ENCODE measurements at regions not wholly inside any gene's neighbourhood (a gene's known extent, or its start where the extent isn't known, plus 50 kb on each side); places are given as distances from the start of the nearest gene placed in this dataset.

DNA sequence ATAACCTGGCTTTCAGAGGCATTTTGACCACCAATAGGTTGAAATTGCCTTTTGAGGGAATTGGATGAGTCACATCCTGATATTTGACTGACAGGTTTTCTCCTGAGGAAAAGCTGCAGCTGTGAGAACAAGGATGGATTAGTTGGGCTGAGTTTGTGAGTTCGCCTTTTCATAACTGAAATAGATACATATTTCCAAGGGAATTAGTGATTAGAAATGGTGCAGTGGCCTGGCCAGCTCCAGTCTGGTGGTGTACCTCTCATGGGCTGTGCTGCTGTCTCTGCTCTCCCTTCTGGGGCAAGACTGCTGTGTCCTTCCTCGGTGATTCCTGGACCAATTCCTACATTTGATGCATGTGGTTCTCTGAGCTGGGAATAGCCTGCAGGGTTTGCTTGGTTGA is 341.3 kb downstream of the TSN start:
- Mint-ChIP-seq H3K36me3 (no peaks in the 10 kb centered on the region), H3K27me3 (no peaks in the 10 kb centered on the region)
- no peak for ATAC-seq (ENCODE audit: low read depth)

DNA sequence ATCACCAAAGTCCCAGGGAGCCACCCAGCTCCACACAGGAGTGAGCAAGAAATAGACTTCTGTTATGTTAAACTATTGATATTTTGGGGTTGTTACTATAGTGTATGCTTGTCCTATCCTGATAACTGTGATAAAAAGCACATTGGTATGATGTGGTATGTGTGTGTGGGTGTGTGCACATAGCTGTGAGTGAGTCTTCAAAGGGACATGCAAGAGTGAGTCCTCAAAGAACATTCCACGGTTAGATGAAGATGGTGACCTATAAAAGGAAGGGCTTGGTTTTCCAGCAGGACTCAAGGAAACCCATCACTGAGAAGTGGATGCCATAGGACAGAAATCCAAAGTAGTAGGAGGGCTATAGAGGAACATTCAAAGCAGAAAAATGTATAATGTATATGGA is 342.9 kb downstream of the TSN start:
- DNase-seq (no peak), ATAC-seq (ENCODE audit: low read depth) (no peak)
- Mint-ChIP-seq H3K9me3 (no peaks in the 10 kb centered on the region), H3K4me1 (peaks cover 2% of the 10 kb centered on the region), H3K36me3 (no peaks in the 10 kb centered on the region), H3K27ac (no peak overlapping the region), H3K4me3 (no peak overlapping the region), H3K27me3 (no peaks in the 10 kb centered on the region)
- POLR2A ChIA-PET = no interaction called here

More for the DNA sequence above, 341.3 kb downstream of the TSN start:
- no peaks in the 10 kb centered on the region for H3K9me3 Mint-ChIP-seq
- peaks cover 2% of the 10 kb centered on the region for H3K4me1 Mint-ChIP-seq
- DNase-seq = no peak
- H3K4me3 Mint-ChIP-seq = no peak overlapping the region
- POLR2A ChIA-PET = no interaction called here
- no peak overlapping the region for H3K27ac Mint-ChIP-seq

DNA sequence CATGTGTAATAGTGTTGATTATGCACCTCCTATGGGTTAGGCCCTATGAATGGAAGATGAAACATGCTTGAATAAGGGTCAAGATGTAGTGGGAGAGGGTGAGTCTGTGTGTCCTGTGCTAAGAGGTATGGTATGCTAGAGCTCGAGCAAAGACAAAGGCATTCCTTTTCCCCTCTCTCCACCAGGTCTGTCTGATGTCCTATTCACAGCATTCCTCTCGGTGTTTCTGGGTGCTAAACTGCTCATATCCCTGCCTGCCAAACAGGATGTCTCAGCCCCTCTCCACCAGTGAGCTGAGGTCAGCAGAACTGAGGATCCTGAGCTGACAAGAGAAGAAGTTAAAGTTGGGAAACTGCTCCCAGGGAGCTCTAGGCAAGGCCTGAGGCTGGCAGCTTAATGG is 344.9 kb downstream of the TSN start:
- Mint-ChIP-seq H3K27me3 (no peaks in the 10 kb centered on the region), H3K4me1 (no peaks in the 10 kb centered on the region), H3K27ac (no peak overlapping the region), H3K36me3 (no peaks in the 10 kb centered on the region), H3K9me3 (no peaks in the 10 kb centered on the region), H3K4me3 (no peak overlapping the region)
- ATAC-seq (ENCODE audit: low read depth) (no peak), DNase-seq (no peak)
- POLR2A ChIA-PET = no interaction called here

DNA sequence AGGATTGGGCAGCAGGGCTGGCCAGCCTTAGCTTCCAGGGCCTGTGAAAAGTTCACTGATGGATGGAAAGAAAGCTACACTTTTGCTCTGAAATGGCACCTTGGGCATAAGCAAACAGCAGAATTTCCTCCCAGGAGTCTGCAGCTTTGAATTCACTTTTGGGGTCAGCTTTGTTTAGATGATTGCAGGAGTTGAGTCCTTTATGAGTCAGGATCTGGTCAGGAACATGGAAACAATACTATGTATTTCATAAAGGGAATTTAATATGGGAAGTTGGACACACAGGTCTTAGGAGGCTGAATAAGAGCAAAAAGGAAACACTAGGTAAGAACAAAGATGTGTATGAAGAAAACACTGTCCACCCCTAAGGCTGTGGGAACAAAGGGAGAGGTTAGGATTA is 345.3 kb downstream of the TSN start:
- POLR2A ChIA-PET = no interaction called here
- DNase-seq (no peak), ATAC-seq (ENCODE audit: low read depth) (no peak)
- Mint-ChIP-seq H3K27ac (no peak overlapping the region), H3K4me1 (no peaks in the 10 kb centered on the region), H3K36me3 (no peaks in the 10 kb centered on the region), H3K4me3 (no peak overlapping the region), H3K9me3 (no peaks in the 10 kb centered on the region), H3K27me3 (no peaks in the 10 kb centered on the region)

DNA sequence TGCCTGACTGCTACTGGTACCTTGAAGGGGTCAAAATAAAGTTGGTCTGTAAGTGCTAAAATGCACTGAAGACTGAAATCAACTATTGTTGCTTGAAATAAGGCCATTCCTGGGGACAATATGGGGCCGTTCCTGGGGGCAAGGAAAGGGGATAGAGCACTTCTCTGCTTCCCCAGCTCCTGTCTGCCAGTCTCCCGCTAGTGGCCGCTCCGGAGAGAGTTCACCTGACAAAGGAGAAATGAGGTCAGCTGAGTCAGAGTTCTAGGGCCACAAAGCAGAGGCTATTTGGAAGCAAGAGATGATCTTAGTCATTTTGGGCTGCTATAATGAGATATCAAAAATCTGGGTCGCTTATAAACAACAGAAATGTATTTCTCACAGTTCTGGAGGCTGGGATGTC is 345.9 kb downstream of the TSN start:
- POLR2A ChIA-PET = no interaction called here
- no peaks in the 10 kb centered on the region for H3K36me3 Mint-ChIP-seq
- H3K27me3 Mint-ChIP-seq = no peaks in the 10 kb centered on the region
- no peaks in the 10 kb centered on the region for H3K9me3 Mint-ChIP-seq
- no peak overlapping the region for H3K27ac Mint-ChIP-seq
- H3K4me3 Mint-ChIP-seq = no peak overlapping the region
- no peaks in the 10 kb centered on the region for H3K4me1 Mint-ChIP-seq
- ATAC-seq (ENCODE audit: low read depth) (no peak), DNase-seq (no peak)

DNA sequence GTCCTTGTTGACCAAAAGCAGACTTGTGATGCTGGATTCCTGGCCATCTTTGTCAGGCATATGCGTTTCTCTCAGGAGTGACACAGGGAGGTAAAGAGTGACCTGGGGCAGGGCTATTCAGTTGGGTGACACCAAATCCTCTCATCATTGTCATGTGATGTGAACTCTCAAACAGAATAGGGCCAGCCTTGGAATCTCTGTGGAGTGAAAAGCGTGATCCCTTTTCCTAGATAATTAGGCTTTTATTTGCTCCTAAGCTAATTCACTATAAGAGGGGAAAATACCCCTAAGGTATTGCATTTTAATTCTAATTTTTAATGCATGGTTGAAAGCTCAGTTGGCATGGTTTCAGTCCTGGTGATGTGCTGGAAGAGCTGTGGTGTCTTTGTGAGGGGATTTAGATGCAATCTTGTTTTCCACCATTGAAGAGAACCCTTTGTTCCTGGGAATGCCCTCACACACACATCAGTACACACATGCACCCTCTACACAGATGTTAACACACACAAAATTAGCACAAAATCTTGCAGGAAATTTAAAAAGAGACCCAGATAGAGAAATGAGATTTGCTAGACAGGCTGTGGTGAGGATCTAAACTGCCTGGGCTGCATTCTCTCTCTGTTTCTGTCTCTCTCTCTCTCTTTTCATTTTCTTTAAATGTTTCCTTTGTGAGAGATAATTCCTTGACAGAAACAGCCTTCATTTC is 349.9 kb downstream of the TSN start:
- POLR2A ChIA-PET = no interaction called here
- no peak for ATAC-seq (ENCODE audit: low read depth)
- no peak overlapping the region for H3K4me3 Mint-ChIP-seq
- H3K4me1 Mint-ChIP-seq = no peaks in the 10 kb centered on the region
- no peaks in the 10 kb centered on the region for H3K36me3 Mint-ChIP-seq
- H3K27ac Mint-ChIP-seq = no peak overlapping the region
- DNase-seq = no peak
- H3K9me3 Mint-ChIP-seq = no peaks in the 10 kb centered on the region
- H3K27me3 Mint-ChIP-seq = peaks cover 2% of the 10 kb centered on the region

DNA sequence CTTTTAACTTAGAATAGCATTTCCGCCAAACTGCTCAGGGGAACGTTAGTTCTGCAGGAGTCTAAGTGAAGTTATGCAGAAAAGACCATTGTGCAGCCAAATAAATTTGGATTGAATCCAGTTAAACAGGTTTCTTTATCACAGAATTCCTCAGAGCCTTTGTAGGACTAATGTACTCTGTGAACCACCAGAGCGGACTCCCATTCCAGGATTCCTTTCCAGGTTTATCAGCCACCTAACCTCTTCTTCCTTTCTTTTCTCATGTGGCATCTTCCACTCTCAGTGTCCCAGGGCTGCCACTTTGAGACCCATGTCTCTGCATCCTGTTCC is 350.4 kb downstream of the TSN start:
- Mint-ChIP-seq H3K4me1 (no peaks in the 10 kb centered on the region), H3K4me3 (no peak overlapping the region), H3K27me3 (peaks cover 2% of the 10 kb centered on the region), H3K27ac (no peak overlapping the region), H3K36me3 (no peaks in the 10 kb centered on the region), H3K9me3 (no peaks in the 10 kb centered on the region)
- ATAC-seq (ENCODE audit: low read depth) (no peak), DNase-seq (no peak)
- POLR2A ChIA-PET = no interaction called here

DNA sequence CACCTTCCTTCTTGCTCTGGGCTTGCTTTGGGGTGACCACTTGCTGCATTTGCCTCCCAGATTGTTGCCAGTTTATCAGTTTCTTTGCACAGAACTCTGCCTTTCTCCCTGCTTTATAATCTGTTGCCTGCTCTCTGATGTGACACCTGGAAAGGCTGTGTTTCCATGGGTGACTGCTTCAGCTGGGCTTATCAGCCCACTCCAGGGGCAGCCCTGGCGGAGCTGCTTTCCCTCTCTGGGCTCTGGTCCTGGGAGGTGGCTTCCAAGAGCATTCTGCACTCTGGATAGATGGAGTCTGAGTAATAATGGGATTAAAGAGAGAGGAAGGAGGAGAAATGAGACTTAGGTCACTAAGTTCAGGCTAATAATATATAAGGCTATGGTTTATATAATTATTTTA is 352.7 kb downstream of the TSN start:
- ATAC-seq (ENCODE audit: low read depth) = no peak
- no peak for DNase-seq
- Mint-ChIP-seq H3K9me3 (no peaks in the 10 kb centered on the region), H3K27me3 (peaks cover 6% of the 10 kb centered on the region), H3K4me3 (no peak overlapping the region), H3K4me1 (no peaks in the 10 kb centered on the region), H3K27ac (no peak overlapping the region), H3K36me3 (no peaks in the 10 kb centered on the region)
- POLR2A ChIA-PET = no interaction called here

DNA sequence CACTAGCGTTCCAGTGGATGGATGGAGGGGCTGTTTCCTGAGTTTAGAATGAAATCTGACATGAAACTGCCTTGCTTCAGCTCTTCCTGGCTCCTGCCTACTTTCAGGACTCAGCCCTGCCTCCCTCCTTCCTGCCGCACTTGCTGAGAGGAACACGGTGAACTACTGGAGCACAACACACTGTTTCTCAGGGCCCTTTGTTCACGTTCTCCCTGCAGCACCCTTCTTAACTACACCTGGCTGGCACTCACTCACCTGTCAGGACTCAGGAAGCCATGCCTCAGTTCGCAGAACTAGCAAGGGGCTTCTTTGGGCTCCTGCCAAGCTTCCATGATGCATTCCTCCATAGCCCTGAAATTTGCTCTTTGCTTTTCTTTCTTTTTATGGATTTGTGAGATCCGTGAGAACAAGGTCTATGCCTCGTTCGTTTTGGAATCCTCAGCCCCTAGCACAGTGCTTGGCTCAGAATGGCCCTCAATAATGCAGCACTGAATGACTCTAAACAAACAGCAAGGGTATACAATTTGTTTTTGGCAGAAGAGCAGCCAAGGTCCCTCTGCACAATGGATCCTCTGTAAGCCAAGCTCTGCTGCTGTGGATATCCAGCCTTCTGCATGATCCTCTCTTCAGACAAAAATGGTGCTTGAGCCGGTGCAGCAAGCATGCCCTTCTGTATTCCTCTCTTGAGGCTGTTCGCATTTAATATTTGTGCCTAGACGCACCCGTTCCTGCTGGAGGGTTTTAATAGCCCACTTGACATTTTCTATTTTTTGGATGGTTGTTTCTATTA is 357.0 kb downstream of the TSN start:
- POLR2A ChIA-PET = no interaction called here
- Mint-ChIP-seq H3K27me3 (peaks cover 6% of the 10 kb centered on the region), H3K36me3 (no peaks in the 10 kb centered on the region), H3K9me3 (no peaks in the 10 kb centered on the region), H3K4me1 (no peaks in the 10 kb centered on the region), H3K27ac (no peak overlapping the region), H3K4me3 (no peak overlapping the region)
- DNase-seq (no peak), ATAC-seq (ENCODE audit: low read depth) (no peak)

DNA sequence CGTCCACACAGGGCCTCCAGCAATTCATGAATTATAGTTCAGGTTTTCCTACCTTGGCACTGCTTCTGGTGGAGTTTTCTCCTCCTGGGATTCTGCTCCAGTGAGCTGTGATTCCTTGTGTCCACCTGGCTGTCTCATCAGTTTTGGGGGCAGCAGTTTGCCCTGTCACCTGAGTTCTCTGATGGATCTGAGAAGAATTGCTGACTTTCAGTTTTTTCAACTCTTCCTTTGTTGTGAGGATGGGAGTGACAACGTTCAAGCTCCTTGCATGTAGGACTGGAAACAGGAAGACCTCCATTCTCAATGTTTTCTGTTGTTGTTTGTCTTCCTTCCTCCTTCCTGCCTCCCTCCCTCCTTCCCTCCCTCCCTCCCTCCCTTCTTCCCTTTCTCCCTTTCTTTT is 359.0 kb downstream of the TSN start:
- ATAC-seq (ENCODE audit: low read depth) = no peak
- no peaks in the 10 kb centered on the region for H3K36me3 Mint-ChIP-seq
- peaks cover under 1% of the 10 kb centered on the region for H3K9me3 Mint-ChIP-seq
- no peaks in the 10 kb centered on the region for H3K4me1 Mint-ChIP-seq
- POLR2A ChIA-PET = no interaction called here
- no peak overlapping the region for H3K4me3 Mint-ChIP-seq
- peaks cover 6% of the 10 kb centered on the region for H3K27me3 Mint-ChIP-seq
- no peak for DNase-seq
- H3K27ac Mint-ChIP-seq = no peak overlapping the region

DNA sequence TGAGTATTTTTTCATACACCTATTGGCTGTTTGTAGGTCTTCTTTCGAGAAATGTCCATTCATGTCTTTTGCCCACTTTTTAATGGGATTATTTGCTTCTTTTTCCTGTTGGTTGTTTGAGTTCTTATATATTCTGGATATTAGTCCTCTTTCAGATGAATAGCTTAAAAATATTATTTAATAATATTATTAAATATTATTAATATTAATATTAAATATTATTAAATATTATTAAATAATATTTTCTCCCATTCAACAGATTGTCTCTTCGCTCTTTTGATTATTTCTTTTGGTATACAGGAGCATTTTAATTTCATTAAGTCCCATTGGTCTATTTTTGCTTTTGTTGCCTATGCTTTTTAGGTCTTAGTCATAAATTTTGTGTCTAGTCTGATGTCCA is 361.9 kb downstream of the TSN start:
- Mint-ChIP-seq H3K36me3 (no peaks in the 10 kb centered on the region), H3K9me3 (peaks cover 1% of the 10 kb centered on the region), H3K4me1 (no peaks in the 10 kb centered on the region), H3K27ac (no peak overlapping the region), H3K4me3 (no peak overlapping the region), H3K27me3 (peaks cover 1% of the 10 kb centered on the region)
- ATAC-seq (ENCODE audit: low read depth) (no peak), DNase-seq (no peak)
- POLR2A ChIA-PET = no interaction called here

DNA sequence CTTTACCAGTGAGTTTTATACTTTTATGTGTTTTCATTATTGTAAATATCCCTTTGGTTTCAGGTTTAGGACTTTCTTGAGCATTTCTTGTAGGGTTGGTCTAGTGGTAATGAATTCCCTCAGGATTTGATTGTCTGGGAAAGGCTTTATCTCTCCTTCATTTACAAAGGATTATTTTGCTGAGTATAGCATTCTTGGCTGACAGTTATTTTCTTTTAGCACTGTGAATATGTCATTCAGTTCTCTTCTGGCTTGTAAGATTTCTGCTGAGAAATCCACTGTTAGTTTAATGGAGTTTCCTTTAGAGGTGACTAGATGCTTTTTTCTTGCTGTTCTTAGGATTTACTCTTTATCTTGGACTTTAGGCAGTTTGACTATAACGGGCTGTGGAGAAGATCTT is 373.9 kb downstream of the TSN start:
- no peaks in the 10 kb centered on the region for H3K36me3 Mint-ChIP-seq
- H3K9me3 Mint-ChIP-seq = peaks cover 8% of the 10 kb centered on the region
- no peak overlapping the region for H3K27ac Mint-ChIP-seq
- POLR2A ChIA-PET = no interaction called here
- ATAC-seq (ENCODE audit: low read depth) (no peak), DNase-seq (no peak)
- no peak overlapping the region for H3K4me3 Mint-ChIP-seq
- H3K4me1 Mint-ChIP-seq = peaks cover 2% of the 10 kb centered on the region
- H3K27me3 Mint-ChIP-seq = no peaks in the 10 kb centered on the region

DNA sequence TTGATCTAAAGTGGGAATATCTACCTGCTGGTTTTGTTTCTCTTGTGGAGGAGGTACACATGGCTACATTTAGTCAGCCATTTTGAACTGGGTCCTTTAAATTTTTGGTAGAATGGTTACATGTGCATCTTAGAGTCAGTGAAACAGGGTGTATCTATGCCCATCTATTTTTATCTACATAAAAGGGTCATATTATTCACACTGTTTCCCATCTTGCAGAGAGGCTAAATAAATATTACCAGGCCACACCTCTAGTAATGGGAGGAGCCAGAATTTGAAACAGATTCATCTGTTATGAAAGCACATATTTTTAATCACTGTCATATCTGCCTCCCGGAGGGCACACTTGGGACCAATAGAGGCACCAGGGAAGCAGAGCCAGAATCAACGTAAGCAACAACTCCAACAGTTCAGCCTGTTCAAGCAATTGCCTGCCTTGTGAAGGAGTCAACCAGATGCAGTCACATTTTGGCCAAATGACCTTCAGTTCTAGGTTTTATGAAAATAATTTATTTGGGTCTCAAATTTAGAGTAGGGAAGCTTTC is 376.8 kb downstream of the TSN start:
- H3K4me1 Mint-ChIP-seq = peaks cover 2% of the 10 kb centered on the region
- no peak overlapping the region for H3K4me3 Mint-ChIP-seq
- peaks cover 3% of the 10 kb centered on the region for H3K27me3 Mint-ChIP-seq
- peaks cover 8% of the 10 kb centered on the region for H3K9me3 Mint-ChIP-seq
- H3K27ac Mint-ChIP-seq = no peak overlapping the region
- no peak for ATAC-seq (ENCODE audit: low read depth)
- no peak for DNase-seq
- no peaks in the 10 kb centered on the region for H3K36me3 Mint-ChIP-seq
- POLR2A ChIA-PET = no interaction called here
